HS-27A (cell line): ENCODE measurements at regions not wholly inside any gene's neighbourhood (a gene's known extent, or its start where the extent isn't known, plus 50 kb on each side); places are given as distances from the start of the nearest gene placed in this dataset.

Source experiments
- DNase-seq: peaks from one replicate; pipeline ENCODE4 v3.0.0-alpha.2; 2012; ENCODE audit warnings: low read depth, missing footprints

DNA sequence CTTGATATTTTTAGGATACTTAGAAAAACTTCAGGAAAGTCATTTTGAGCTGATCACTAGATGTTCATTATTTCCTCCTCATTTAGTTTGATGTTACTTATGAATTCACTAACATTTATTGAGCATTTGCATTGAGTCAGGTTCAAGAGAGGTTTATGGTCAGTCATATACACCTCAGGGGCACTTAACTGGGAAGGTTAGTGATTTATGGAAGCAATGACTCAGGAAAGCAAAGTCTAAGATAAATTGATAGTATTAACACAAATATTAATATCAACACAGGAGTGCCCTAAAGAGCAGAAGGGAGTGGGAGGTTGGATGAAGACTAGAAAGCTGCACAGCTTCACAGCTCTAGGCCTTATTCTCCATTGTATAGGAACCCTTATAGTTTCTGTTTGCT, 177.0 kb upstream of the TNFAIP3 start:
- DNase-seq: no peak

DNA sequence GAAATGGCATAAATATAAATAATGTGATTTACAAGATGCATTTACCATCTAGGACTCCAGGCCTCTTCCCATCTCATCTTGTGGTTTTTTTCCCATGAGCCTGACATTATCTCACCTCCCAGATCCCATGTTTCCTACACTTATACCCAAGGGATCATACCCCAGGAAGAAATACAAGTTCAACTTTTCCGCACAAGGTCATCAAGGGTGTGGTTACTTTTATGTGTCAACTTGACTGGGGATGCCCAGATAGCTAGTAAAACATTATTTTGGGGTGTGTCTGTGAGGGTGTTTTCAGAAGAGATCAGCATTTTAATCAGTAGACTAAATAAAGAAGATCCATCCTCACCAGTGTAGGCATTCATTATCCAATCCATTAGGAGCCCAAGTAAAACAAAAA, 176.3 kb upstream of the TNFAIP3 start:
- no peak for DNase-seq

DNA sequence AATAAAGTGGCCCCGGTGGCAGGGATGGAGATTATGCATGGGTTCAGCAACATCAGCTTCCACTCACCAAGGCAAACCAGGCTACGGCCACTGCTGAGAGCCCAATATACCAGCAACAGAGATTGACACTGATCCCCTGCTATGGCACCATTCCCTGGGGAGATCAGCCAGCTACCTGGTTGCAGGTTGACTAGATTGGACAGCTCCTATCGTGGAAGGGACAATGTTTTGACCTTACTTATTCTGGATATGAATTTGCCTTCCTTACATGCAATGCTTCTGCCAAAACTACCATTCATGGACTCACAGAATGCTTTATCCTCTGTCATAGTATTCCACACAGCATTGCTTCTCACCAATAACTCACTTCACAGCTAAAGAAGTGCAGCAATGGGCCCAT, 174.8 kb upstream of the TNFAIP3 start:
- no peak for DNase-seq

DNA sequence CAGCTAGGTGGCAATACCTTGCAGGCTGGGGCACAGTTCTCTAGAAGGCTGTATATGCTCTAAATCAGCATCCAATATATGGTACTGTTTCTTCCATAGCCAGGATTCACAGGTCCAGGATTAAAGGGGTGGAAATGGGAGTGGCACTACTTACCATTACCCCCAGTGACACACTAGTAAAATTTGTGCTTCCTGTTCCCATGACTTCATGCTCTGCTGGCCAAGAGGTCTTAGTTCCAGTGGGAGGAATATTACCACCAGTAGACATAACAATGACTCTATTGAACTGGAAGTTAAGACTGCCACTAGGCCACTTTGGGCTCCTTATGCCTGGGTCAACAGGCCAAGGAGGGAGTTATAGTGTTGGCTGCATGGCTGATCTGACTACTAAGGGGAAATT, 174.3 kb upstream of the TNFAIP3 start:
- no peak for DNase-seq

DNA sequence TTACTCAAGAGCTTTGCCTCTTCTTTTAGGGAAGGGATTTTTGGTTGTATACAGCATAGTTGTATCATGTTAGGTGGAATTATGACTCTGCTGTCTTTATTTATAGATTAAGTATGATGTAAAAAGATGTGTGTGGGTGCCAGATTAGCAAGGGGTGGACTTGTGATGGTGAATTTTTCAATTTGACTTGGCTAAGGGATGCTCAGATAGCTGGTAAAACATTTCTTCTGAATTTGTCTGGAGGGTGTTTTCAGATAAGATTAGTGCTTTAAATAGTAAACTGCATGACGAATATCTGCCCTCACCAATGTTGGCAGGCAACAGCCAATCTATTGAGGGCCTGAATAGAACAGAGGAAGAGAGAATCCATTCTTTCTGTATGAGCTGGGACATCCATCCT, 173.3 kb upstream of the TNFAIP3 start:
- no peak for DNase-seq

DNA sequence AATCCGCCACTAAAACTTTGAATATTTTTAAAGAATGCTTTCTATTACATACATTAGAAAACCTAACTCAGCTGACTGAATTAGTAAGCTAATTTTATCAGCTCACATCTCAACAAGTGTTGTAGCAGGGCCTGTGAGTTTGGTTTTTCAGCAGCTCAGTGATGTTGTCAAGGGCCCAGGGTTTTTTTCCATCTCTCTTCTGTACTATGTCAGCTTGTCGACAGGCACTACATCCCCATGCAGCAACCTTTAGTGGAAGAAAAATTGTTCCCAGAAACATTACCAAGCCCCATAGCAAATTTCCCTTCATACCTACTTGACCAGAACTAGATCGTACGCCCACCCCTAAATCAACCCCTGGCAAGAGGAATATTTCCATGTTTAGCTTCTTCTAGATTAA, 170.3 kb upstream of the TNFAIP3 start:
- no peak for DNase-seq

DNA sequence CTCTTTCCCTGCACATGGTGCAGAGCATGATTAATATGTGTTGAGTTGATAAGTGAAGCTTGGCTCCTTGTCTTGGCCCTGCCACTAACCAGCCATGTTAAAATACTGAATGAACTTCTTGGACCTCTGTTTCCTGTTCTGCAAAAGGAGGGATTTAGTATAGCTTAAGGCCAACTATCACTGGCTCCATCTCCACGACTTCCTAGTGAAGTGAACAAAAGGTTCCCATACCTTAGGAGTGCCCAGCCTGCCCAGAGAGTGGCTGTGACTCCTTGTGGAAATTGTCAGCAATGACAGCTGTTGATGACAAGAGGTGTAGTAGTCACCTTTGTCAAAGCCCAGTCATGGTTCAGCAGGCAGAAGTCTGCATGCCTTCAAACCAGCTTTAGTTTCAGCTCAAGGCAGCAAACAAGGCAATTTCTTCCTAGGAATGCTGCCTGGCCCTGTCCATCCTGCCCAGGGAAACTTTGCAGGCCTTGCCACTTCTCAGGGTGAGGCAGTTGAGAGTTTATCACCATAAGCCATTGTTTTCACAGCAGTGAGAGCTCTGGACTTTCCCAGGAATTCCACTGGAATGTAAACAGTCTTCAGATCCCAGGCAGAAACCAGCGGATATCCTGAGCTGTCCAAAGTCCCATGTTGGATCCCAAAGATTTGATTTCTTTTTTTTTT, 169.7 kb upstream of the TNFAIP3 start:
- no peak for DNase-seq

DNA sequence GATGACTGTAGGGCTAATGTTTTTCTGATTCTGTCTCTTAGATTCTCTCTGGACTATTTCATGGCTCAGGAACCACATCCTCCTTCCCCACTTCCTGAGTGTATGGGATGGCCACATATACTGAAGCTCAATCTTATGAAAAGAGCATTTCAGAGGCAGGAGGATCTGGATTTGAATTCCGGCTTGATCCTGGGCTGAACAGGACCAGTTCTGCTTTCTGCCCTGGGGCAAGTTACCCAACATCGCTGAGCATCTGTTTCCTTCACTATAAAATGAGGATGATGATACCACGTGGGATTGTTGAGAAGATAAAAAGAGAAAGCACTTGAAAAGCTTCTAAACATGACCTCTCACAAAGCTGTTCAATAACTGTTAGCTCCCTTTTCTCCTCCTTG, 168.4 kb upstream of the TNFAIP3 start:
- DNase-seq: no peak

DNA sequence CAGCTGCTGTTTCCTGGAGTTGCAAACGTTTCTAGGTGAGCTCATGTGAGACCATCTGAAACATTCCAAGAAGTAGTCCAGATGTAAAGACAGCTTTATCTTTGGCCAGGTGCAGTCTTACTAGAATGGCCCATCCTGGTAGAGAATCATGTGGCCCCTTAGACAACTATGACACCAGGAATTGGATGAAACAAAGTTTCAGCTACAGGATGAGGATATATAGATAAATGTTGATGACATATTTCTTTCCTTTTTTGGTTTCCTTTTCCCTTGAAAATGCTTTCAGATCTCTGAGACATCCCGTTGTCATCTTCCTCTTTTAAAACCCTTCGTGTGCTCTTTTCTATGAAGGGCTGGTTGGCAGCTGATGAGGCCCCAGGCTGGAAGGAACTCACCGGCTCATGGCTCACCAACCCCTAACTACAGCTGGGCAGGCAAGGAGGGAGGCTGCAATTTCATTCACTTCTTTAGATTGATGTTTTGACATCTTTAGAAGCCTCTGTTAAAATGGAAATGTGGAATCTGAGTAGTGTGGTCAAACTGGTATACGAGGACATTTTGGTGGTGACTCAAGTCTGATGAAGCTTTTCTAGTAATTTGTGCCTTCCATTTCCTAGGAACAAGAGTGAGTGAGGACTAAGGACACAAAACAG, 167.9 kb upstream of the TNFAIP3 start:
- no peak for DNase-seq

DNA sequence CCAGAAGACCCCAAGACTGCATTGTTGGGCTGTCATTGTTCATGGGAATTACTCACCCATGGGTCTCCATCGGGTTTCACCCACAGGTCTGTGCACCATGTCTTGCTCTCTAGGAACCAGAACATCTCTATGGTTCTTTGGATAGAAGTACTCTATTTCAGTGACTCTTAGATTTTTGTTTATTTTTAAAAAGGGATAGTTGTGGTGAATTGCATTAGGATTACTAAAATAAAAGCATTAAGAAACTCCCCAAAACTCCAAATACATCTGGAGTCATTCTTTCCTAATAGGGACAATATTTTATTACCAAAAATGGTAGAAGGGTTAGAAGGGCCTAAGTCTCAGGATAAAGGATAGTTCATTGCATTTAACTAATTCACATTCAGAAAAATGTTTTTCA, 166.9 kb upstream of the TNFAIP3 start:
- no peak for DNase-seq

DNA sequence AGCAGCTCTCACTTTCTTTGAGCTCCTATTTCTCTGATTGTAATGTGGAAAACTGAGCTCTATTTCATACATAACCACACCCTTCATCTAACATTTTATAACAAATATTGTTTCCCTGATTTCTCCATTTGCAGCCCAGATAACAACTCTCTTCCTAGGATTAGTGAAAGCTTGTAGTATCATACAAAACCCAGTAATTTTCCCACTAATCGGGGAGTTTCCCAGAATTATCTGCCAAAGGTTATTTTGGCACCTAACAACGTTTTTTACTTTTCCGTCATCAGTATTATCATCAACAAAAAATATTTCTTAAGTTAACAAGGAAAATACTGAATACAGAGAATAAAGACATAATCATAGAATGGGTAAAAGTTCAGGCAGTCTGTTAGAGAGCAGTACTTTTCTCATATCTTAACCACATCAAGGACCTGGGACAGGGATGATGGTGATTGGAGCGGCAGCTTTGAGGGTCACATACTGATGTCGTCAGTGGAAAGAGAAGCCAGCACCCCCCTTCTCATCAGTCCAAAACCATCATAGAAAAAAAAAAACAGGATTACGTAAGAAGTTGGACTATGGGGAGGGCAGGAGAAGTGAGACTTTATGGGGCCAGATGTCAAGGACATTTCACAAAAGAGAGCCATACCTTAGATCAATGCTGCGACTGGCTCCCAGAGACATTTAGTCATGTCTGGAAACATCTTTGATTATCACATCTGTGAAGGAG, 166.1 kb upstream of the TNFAIP3 start:
- no peak for DNase-seq

DNA sequence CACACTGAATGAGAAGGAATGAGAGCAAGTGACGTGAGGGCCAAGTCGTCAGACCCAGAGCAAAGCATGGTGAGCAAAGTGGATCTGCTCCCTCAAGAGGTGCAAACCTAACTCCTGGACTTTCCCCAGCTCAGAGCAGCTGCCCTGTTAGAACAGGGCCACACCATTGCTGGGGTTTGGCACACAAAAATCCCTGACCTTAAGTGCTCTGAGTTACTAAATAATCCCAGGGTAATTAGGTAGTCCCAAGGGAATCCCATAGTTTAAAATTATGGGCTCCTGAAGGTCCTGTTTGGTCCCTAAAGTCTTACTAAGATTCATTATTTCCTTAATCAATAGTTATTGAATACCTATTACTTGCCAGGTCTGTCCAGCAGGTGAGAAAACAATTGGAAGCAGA, 165.1 kb upstream of the TNFAIP3 start:
- DNase-seq: no peak

DNA sequence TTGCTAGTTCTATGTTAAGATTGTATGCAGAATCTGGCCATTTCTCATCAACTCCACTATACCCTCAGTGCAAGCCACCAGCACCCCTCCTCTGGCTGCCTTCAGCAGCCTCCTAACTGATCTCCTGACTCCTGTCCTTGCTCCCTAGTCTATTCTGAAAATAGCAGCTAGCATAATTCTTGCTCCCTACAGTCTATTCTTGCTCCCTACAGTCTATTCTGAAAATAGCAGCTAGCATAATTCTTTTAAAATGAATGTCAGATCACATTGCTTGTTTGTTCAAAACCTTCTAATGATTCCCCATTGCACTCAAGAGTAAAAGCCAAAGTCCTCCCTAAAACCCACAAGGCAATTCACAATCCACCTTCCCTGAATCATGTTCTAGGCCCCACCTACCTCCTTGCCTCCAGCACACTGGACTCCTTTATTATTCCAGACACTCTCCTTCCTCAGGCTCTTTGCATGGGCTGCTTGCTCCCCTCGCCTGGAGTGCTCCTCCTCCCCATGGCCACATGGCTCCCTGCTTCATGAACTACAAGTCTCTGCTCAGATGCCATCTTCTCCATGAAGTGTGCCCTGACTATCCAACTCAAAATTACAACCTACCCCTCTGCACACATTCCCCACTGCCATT, 164.2 kb upstream of the TNFAIP3 start:
- no peak for DNase-seq

DNA sequence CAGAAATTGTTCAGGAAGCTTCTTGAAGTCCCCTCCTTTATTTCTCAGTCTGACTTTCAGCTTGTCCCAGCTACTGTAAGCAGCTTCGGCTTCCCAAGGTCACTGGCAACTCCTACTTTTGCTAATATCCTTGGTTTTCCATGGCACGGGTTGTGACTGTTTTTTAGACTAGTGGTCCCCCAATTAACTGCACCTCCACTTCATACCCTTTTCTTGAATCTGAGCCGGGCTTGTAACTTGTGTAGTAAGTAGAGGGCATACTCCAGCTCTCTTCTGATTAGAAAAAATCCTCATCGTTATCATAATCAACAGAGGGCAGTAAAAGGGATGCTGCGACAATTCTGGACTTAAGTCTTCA, 162.3 kb upstream of the TNFAIP3 start:
- no peak for DNase-seq

DNA sequence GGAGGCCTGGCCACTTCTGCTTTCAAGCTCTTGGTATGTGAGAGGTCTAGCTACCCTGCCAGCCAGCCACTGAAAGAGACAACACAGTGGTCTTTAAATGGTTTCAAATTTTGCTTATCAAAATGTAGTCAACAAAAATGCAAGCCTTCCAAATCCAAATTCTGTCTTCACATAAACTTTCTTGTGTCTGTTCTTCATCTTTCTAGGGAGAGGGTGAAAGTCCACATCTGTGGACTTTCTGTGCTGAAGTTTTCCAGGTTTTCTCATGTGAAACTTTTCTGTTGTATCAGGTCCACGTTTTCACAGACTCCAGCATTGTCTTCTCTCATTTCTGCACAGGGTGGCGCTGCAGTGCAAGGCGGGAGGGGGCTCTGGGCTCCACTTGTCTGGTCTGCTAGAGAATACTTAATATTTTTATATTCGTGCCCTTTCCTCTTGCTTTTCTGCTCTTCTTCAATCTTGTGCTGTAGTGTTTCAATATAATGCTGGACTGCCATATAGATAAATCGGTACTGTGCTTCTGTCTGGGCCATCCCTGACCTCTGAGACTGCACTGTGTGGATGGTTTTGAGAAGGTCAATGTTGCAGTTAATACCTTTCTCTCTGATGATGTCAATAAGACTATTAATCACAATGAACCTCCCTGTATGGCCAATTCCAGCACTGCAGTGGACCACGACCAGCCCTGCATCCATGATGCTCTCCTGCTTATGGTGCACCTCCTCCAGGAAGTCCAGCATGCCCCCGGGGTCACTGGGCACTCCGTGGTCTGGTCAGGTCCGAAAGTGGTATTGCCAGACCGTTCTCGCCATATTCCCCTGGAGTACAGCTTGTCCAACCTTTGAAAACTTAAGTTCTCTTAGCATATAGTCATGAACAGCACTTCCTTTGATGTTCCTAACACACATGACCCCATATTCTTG, 161.6 kb upstream of the TNFAIP3 start:
- no peak for DNase-seq

DNA sequence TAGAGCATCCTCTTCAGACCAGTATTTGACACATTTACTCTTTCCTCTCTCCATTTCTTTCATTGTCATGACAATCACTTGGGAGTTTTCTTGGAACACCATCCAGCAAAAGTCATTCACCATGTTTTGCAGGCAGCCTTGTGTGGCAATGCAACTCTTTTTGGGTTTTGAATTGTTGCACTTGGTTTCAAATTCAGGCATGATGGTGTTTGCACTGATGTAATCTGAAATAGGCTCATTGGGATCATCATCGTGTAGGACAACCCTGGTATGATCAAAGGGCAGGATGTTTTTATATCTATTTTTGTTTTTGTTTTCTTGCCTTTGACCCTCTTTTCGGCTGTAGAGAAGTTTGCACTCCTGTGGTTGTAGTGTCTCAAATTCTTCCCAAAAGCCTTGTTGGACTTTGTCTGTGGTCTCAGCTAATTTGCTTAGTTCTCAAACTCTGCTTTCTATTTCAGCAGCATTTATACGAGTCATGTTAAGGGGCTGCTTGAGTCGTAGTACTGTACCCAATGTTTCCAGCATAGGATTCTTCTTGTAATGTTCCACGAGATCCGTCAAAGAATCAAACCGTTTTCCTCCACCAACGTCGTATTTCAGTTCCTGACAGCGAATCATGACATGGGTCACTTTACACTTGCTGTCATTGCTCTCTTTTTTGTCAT, 160.8 kb upstream of the TNFAIP3 start:
- DNase-seq: no peak

DNA sequence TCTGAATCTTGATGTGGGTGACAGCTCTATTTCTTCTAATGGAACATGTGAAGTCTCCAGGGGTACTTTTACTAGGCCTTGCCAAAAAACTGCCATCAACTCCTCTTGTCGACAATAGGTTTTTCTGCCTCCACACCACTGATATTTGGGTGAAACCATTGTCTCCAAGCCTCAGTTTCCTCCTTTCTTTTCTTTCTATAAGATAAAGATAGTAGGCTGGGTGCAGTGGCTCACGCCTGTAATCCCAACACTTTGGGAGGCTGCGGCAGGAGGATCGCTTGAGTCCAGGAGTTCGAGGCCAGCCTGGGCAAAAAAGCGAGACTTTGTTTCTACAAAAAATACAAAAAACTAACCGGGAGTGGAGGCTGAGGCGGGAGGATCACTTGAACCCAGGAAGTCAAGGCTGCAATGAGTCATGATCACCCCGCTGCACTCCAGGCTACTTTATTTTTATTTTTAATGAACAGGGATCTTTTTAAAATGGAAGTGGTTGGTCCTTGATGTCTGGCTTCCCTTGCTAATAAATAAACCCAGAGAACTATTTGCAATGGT, 159.9 kb upstream of the TNFAIP3 start:
- DNase-seq: no peak

DNA sequence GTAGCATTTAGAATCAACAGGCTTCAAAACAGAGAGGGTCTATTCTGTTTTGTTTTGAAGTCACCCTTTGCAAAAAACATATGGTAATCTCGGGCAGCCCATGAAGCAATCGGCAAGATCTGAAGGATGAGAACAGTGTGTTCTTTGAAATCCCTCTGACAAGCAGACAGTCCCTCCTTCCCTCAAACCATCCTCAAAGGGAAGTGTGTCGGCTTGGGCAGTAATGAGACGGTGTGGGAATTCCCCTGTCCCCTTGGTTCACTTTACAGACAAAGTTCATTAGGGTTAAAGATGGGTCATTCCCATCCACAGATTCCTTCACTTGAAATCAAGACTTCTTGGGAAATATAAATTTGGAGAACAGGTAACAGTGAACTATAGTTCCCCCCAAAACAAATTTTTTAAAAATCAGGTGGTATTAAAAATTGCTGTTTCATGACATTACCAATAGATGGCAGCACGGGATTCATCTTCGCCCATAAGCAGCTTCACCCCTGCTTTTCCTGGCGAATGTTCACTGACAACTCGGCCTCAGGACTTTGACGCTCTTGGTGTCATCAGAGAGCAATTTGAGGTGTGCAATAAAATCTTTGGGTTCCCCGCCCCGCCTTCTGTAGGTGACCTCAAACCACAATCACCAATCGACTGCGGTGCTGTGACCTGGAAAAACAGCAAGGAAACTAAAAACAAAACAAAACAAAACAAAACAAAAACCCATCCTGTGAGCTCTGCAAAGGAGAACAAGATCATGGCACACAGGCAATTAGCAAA, 159.3 kb upstream of the TNFAIP3 start:
- DNase-seq: peak; percentile 64

DNA sequence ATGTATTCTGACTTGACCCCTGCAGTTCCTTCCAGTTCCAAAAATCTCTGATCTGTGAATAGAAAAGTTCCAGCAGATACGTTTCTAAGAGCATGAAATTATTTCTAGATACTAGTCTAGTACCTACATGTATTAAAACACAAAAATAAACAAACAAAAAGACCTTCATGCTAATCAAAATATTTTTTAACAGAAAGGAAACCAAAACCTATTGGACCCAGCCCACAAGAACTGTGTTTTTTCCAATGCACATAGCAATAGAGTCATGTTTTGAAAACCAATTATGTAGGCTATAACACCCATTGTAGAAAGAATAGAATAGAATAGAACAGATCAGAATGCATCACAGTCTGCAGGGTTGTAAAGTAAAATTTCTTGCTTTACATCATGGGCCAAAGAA, 158.6 kb upstream of the TNFAIP3 start:
- no peak for DNase-seq
